NT2/D1 (cell line): ENCODE measurements at regions not wholly inside any gene's neighbourhood (a gene's known extent, or its start where the extent isn't known, plus 50 kb on each side); places are given as distances from the start of the nearest gene placed in this dataset.

ENCODE experiments used
- YY1 ChIP-seq: IDR thresholded peaks from 2 replicates; pipeline ENCODE4 v1.6.1; 2011; ENCODE audit not compliant: insufficient read length, insufficient read depth
- ZNF274 ChIP-seq: IDR thresholded peaks from 2 replicates; pipeline ENCODE4 v1.6.1; 2011; ENCODE audit warnings: mild to moderate bottlenecking, low read depth, low read length

- no peak for TF ChIP-seq YY1
- no peak for TF ChIP-seq ZNF274
Measured at GRCh38 chr11:134668076-134668475, 256.0 kb upstream of the B3GAT1 start.
